Astrocyte (in vitro differentiated cells and primary cell): ENCODE measurements at regions not wholly inside any gene's neighbourhood (a gene's known extent, or its start where the extent isn't known, plus 50 kb on each side); places are given as distances from the start of the nearest gene placed in this dataset.

Source experiments
- DNase-seq: peaks from one replicate; pipeline ENCODE4 v3.0.0-alpha.2; 2010; ENCODE audit warnings: low read depth
- FAIRE-seq: peaks from 2 replicates; lab custom pipeline; 2011; peaks lifted over from hg19 to GRCh38; lab: Jason Lieb, UNC
- H2AFZ ChIP-seq: 2 replicates; pipeline ENCODE4 v1.6.0; 2012; ENCODE audit warnings: low read depth, low read length, inconsistent platforms
- H3K27ac ChIP-seq: 2 replicates; pipeline ENCODE4 v1.5.1; 2011; ENCODE audit warnings: low read depth, low read length, inconsistent platforms
- H3K27me3 ChIP-seq: 2 replicates; pipeline ENCODE4 v1.6.0; 2011; ENCODE audit warnings: low read length, inconsistent platforms; ENCODE audit not compliant: insufficient read depth
- H3K36me3 ChIP-seq: 2 replicates; pipeline ENCODE4 v1.5.1; 2011; ENCODE audit warnings: low read length, inconsistent platforms; ENCODE audit not compliant: insufficient read depth
- H3K4me1 ChIP-seq: 2 replicates; pipeline ENCODE4 v1.5.1; 2011; ENCODE audit warnings: low read length, inconsistent platforms; ENCODE audit not compliant: insufficient read depth
- H3K4me2 ChIP-seq: 2 replicates; pipeline ENCODE4 v1.6.0; 2012; ENCODE audit warnings: low read length, inconsistent platforms
- H3K4me3 ChIP-seq: 2 replicates; pipeline ENCODE4 v1.5.1; 2011; ENCODE audit warnings: low read depth, mild to moderate bottlenecking, low read length, inconsistent platforms; ENCODE audit not compliant: insufficient read depth
- H3K79me2 ChIP-seq: 2 replicates; pipeline ENCODE4 v1.6.0; 2012; ENCODE audit warnings: mild to moderate bottlenecking, low read length, inconsistent platforms; ENCODE audit not compliant: insufficient read depth
- H3K9ac ChIP-seq: 2 replicates; pipeline ENCODE4 v1.6.0; 2012; ENCODE audit warnings: mild to moderate bottlenecking, low read length, inconsistent platforms
- H3K9me3 ChIP-seq: 2 replicates; pipeline ENCODE4 v1.5.1; 2012; ENCODE audit warnings: low read depth, mild to moderate bottlenecking, low read length, inconsistent platforms; ENCODE audit not compliant: insufficient read depth
- H4K20me1 ChIP-seq: 2 replicates; pipeline ENCODE4 v1.6.0; 2012; ENCODE audit warnings: low read length, inconsistent platforms; ENCODE audit not compliant: insufficient read depth
- H3K27ac Mint-ChIP-seq: one replicate; pipeline ENCODE4 v1.8.0; 2021; ENCODE audit warnings: mild to moderate bottlenecking, mixed read lengths; ENCODE audit not compliant: unreplicated experiment
- H3K27me3 Mint-ChIP-seq: one replicate; pipeline ENCODE4 v1.8.0; 2021; ENCODE audit warnings: low read depth, mixed read lengths; ENCODE audit not compliant: unreplicated experiment
- H3K36me3 Mint-ChIP-seq: one replicate; pipeline ENCODE4 v1.8.0; 2021; ENCODE audit warnings: low read depth, mixed read lengths; ENCODE audit not compliant: unreplicated experiment
- H3K4me1 Mint-ChIP-seq: one replicate; pipeline ENCODE4 v1.8.0; 2021; ENCODE audit warnings: low read depth, mixed read lengths; ENCODE audit not compliant: unreplicated experiment
- H3K4me3 Mint-ChIP-seq: one replicate; pipeline ENCODE4 v1.8.0; 2021; ENCODE audit warnings: mild to moderate bottlenecking, moderate library complexity, mixed read lengths; ENCODE audit not compliant: unreplicated experiment
- H3K9me3 Mint-ChIP-seq: one replicate; pipeline ENCODE4 v1.8.0; 2021; ENCODE audit warnings: mild to moderate bottlenecking, mixed read lengths; ENCODE audit not compliant: unreplicated experiment
- CTCF ChIP-seq: IDR thresholded peaks from 2 replicates; pipeline ENCODE4 v1.5.1; 2011; ENCODE audit warnings: low read depth, mild to moderate bottlenecking, inconsistent platforms, low read length, moderate library complexity; ENCODE audit not compliant: insufficient read depth
- EZH2 ChIP-seq: IDR thresholded peaks from 2 replicates; pipeline ENCODE4 v1.6.1; 2012; ENCODE audit warnings: mild to moderate bottlenecking, low read length, inconsistent platforms; ENCODE audit not compliant: insufficient read depth

- no peak for DNase-seq
- peaks cover 4% of the 10 kb centered on the region for H3K9me3 Mint-ChIP-seq
- TF ChIP-seq CTCF (no peak), EZH2 (no peak)
- Histone ChIP-seq H3K79me2 (no peaks in the 10 kb centered on the region), H2AFZ (no peak overlapping the region), H3K4me3 (no peak overlapping the region), H3K9me3 (peaks cover 3% of the 10 kb centered on the region), H3K27me3 (no peaks in the 10 kb centered on the region), H3K9ac (no peak overlapping the region), H3K4me1 (no peaks in the 10 kb centered on the region), H3K4me2 (no peak overlapping the region), H3K36me3 (no peaks in the 10 kb centered on the region), H4K20me1 (no peaks in the 10 kb centered on the region), H3K27ac (no peak overlapping the region)
- peaks cover 5% of the 10 kb centered on the region for H3K4me1 Mint-ChIP-seq
- no peak overlapping the region for H3K27ac Mint-ChIP-seq
- no peak for FAIRE-seq
- H3K36me3 Mint-ChIP-seq, result no peaks in the 10 kb centered on the region
- peaks cover 9% of the 10 kb centered on the region for H3K27me3 Mint-ChIP-seq
- no peak overlapping the region for H3K4me3 Mint-ChIP-seq
Observed at GRCh38 chr22:49489821-49490220, 337.9 kb downstream of the BRD1 start.

DNA sequence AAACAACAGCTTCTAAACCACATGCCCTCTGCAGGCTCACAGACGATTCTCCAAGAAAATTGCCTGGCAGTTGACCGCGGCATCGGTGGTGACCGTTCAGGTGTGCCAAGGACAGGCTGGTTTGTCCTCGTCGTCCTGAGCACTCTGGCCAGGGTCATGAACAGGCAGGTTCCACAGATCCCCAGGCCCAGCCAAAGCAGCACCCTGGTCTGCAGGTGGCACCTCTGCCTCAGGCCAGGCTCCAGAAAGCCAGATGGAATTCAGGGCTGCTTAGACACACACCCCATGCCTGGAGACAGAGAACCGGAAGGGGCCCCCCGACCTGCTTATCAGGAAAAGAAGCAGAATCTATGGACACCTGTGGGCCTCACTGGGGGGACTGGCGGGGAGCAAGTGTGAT, 338.7 kb downstream of the BRD1 start:
- TF ChIP-seq CTCF, result no peak
- no peak for TF ChIP-seq EZH2
- Histone ChIP-seq H4K20me1 (no peaks in the 10 kb centered on the region), H3K4me2 (no peak overlapping the region), H3K27ac (no peak overlapping the region), H3K9ac (no peak overlapping the region), H3K4me1 (no peaks in the 10 kb centered on the region), H3K27me3 (no peaks in the 10 kb centered on the region), H3K9me3 (peaks cover 3% of the 10 kb centered on the region), H2AFZ (no peak overlapping the region), H3K79me2 (no peaks in the 10 kb centered on the region), H3K36me3 (no peaks in the 10 kb centered on the region), H3K4me3 (no peak overlapping the region)
- H3K36me3 Mint-ChIP-seq, result no peaks in the 10 kb centered on the region
- FAIRE-seq (no peak), DNase-seq (no peak)
- H3K9me3 Mint-ChIP-seq, result peaks cover 4% of the 10 kb centered on the region
- no peak overlapping the region for H3K27ac Mint-ChIP-seq
- no peak overlapping the region for H3K4me3 Mint-ChIP-seq
- peaks cover 9% of the 10 kb centered on the region for H3K27me3 Mint-ChIP-seq
- peaks cover 5% of the 10 kb centered on the region for H3K4me1 Mint-ChIP-seq

DNA sequence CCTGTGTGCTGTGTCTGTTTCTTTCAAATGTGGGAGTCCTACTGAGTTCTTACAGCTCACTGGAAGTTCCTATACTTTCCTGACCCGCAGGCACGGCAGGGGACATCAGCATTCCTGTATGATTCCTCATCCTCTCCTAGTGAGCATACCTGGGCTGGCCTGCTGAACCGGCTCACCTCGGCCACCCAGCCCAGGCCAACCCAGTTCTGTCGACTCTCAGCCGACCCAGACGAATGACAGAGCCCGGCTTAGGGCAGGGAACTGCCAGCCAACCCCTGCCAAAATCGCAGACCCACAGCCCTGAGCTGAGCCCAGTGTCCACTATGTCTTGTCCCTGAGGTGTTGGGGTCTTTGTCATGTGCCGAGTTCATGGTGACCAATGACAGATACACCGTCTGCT, 339.7 kb downstream of the BRD1 start:
- Histone ChIP-seq H3K9ac (no peak overlapping the region), H3K4me3 (no peak overlapping the region), H3K4me1 (no peaks in the 10 kb centered on the region), H4K20me1 (no peaks in the 10 kb centered on the region), H2AFZ (no peak overlapping the region), H3K79me2 (no peaks in the 10 kb centered on the region), H3K9me3 (peaks cover 3% of the 10 kb centered on the region), H3K27ac (no peak overlapping the region), H3K36me3 (no peaks in the 10 kb centered on the region), H3K4me2 (no peak overlapping the region), H3K27me3 (no peaks in the 10 kb centered on the region)
- TF ChIP-seq CTCF (no peak), EZH2 (no peak)
- H3K27ac Mint-ChIP-seq, result no peak overlapping the region
- H3K27me3 Mint-ChIP-seq, result peaks cover 9% of the 10 kb centered on the region
- H3K9me3 Mint-ChIP-seq, result peaks cover 4% of the 10 kb centered on the region
- no peaks in the 10 kb centered on the region for H3K36me3 Mint-ChIP-seq
- DNase-seq (no peak), FAIRE-seq (no peak)
- H3K4me1 Mint-ChIP-seq, result peaks cover 5% of the 10 kb centered on the region
- no peak overlapping the region for H3K4me3 Mint-ChIP-seq
